GM23338 (cell line): ENCODE measurements at regions not wholly inside any gene's neighbourhood (a gene's known extent, or its start where the extent isn't known, plus 50 kb on each side); places are given as distances from the start of the nearest gene placed in this dataset.

ENCODE experiments used
- CTCF ChIP-seq, 2 experiments: fragments of 200-600 bp in 1 of 2; sonication (generic) in 1 of 2; conservative IDR thresholded peaks; 2 replicates each; pipeline versions ENCODE4 v1.5.1 to v1.6.1; 2016 to 2017; ENCODE audit warnings: antibody characterized with exemption in 2 of 2, low read depth in 2 of 2, mild to moderate bottlenecking in 2 of 2, moderate library complexity in 1 of 2
- ZNF114 ChIP-seq: fragments of 250-450 bp; sonication (Bioruptor Pico); IDR thresholded peaks from 2 replicates; pipeline ENCODE4 v1.5.0; 2020; ENCODE audit warnings: mild to moderate bottlenecking, moderate library complexity

GRCh38 chr9:85368781-85369180 lies 373.0 kb downstream of the AGTPBP1 start:
- TF ChIP-seq CTCF (conservative IDR thresholded peaks at IDR 0.05; ENCODE audit: low read depth in 2 of 2): no peak
- TF ChIP-seq ZNF114 (CRISPR knock-in tag): no peak
